OCI-LY3 (cell line): ENCODE measurements at regions not wholly inside any gene's neighbourhood (a gene's known extent, or its start where the extent isn't known, plus 50 kb on each side); places are given as distances from the start of the nearest gene placed in this dataset.

Source experiments
- EZH2phosphoT487 ChIP-seq: fragments of 200-600 bp; shearing (Covaris generic); IDR thresholded peaks from 2 replicates; pipeline ENCODE4 v1.6.1; 2018; ENCODE audit warnings: antibody characterized with exemption, mixed run types, low read depth
- TF ChIP-seq, protein P1 (sequence below): fragments of 200-600, 300-600 bp; sonication (generic); IDR thresholded peaks from 2 replicates; pipeline ENCODE4 v1.5.1; 2014; ENCODE audit warnings: antibody characterized with exemption, low read length, low read depth

DNA sequence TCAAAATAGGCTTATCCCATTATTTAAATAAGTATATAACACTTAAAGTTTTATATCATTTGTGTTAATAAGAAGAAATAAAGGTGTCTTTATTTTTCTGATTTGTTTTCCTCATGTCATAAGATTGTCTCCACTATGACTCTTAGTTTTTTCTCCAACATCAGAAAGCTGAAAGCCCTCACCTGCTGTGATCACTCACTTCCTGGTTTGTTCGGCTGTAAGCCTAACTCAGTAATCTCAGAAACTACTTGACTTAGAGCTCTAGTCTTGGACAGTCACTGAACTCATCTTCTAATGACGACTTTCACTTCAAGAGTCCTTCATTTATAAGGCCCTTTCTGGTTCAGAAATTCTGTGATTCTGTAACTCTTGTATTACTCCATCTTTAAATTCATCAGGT is 311.0 kb downstream of the ZEB2 start:
- TF ChIP-seq, protein P1, sequence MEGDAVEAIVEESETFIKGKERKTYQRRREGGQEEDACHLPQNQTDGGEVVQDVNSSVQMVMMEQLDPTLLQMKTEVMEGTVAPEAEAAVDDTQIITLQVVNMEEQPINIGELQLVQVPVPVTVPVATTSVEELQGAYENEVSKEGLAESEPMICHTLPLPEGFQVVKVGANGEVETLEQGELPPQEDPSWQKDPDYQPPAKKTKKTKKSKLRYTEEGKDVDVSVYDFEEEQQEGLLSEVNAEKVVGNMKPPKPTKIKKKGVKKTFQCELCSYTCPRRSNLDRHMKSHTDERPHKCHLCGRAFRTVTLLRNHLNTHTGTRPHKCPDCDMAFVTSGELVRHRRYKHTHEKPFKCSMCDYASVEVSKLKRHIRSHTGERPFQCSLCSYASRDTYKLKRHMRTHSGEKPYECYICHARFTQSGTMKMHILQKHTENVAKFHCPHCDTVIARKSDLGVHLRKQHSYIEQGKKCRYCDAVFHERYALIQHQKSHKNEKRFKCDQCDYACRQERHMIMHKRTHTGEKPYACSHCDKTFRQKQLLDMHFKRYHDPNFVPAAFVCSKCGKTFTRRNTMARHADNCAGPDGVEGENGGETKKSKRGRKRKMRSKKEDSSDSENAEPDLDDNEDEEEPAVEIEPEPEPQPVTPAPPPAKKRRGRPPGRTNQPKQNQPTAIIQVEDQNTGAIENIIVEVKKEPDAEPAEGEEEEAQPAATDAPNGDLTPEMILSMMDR = no peak
- TF ChIP-seq EZH2phosphoT487 = no peak
